Mucosa of rectum (tissue), 2 donors: ENCODE measurements at regions not wholly inside any gene's neighbourhood (a gene's known extent, or its start where the extent isn't known, plus 50 kb on each side); places are given as distances from the start of the nearest gene placed in this dataset.

ENCODE experiments used
- H3K27ac ChIP-seq, 2 donors: one replicate each; pipeline ENCODE4 v1.7.0; 2013; ENCODE audit warnings: inconsistent platforms in 2 of 2, low read depth in 2 of 2, low read length in 2 of 2
- H3K27me3 ChIP-seq, 2 donors: one replicate each; pipeline ENCODE4 v1.7.0; 2013; ENCODE audit warnings: low read length in 2 of 2; ENCODE audit not compliant: control insufficient read depth in 2 of 2, insufficient read depth in 2 of 2
- H3K36me3 ChIP-seq, 2 donors: one replicate each; pipeline ENCODE4 v1.7.0; 2013; ENCODE audit warnings: low read length in 2 of 2; ENCODE audit not compliant: control insufficient read depth in 2 of 2, insufficient read depth in 2 of 2
- H3K4me1 ChIP-seq, 2 donors: one replicate each; pipeline ENCODE4 v1.7.0; 2013; ENCODE audit warnings: low read length in 2 of 2, mild to moderate bottlenecking in 1 of 2; ENCODE audit not compliant: control insufficient read depth in 2 of 2, insufficient read depth in 2 of 2
- H3K4me3 ChIP-seq, 2 donors: one replicate each; pipeline ENCODE4 v1.7.0; 2013; ENCODE audit warnings: low read length in 2 of 2
- H3K9ac ChIP-seq, 2 donors: one replicate each; pipeline ENCODE4 v1.7.0; 2013; ENCODE audit warnings: low read length in 2 of 2, low read depth in 1 of 2, mild to moderate bottlenecking in 1 of 2
- H3K9me3 ChIP-seq, 2 donors: one replicate each; pipeline ENCODE4 v1.7.0; 2013; ENCODE audit warnings: low read length in 2 of 2; ENCODE audit not compliant: control insufficient read depth in 2 of 2
- donor health status: healthy.
- donor health status: Normal muscosa, but diverticular disease.

DNA sequence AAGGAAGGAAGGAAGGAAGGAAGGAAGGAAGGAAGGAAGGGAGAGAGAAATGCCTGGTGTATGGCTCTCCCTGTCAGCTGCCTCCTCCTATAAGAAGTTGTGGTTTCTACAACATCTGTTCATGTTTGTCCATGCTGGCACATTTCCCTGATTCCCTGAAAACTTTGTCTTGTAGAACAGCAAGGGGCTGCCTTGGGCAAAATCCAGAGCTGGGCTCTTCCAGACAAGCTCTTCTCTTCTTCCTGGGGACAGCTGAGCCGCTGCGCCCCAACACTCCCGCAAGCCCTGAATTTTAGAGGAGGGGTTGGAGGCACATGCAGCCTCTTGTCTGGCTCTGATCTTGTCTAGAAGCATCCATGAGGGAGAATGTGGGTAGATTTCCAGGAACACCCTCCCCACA lies 282.0 kb upstream of the ADARB2 start:
- Histone ChIP-seq H3K9me3 (no peaks in the 10 kb centered on the region), H3K36me3 (no peaks in the 10 kb centered on the region), H3K4me1 (no peaks in the 10 kb centered on the region), H3K4me3 (no peak overlapping the region), H3K27me3 (no peaks in the 10 kb centered on the region), H3K27ac (no peak overlapping the region), H3K9ac (no peak overlapping the region)

DNA sequence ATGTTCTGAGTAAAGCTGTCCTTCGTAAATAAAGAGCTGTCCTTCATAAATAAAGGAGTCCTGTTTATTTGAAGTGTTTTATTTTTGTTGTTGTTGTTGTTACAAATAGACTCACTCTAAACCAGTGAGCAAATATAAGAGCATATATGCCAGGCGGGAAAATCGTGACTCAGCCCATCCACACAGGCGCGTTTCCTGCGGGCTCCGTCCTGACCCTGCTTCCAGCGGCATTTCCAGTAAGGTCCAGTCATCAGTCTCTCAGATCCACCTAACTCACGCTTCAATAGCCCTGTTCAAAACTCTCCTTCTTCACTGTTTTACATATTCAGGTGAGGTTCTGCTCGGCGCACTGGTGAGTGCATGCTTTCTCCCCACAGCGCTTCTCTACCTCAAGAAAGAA lies 277.2 kb upstream of the ADARB2 start:
- H3K4me1 ChIP-seq, result no peaks in the 10 kb centered on the region
- H3K4me3 ChIP-seq, result no peak overlapping the region
- no peaks in the 10 kb centered on the region for H3K27me3 ChIP-seq
- H3K36me3 ChIP-seq, result no peaks in the 10 kb centered on the region
- no peaks in the 10 kb centered on the region for H3K9me3 ChIP-seq
- no peak overlapping the region for H3K9ac ChIP-seq
- no peak overlapping the region for H3K27ac ChIP-seq

DNA sequence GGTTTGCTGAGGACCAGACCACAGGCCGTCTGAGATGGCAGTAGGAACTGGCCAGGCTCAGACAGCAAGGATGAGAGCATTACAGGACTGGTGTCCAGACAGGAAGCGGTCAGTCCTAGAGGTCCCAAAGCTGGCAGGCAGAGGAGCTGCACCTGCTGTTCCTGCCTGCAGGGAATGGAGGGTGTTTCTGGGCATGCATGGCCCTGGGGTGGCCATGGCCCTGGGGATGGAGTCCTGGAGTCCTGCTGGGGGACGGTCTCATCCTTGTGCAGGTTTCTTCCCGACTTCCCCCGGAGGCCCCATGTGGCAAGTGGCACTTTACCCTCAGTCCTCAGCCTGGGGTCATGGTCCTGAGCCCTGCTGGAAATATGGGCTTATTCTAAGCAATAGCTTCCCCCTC lies 274.9 kb upstream of the ADARB2 start:
- Histone ChIP-seq H3K4me1 (no peaks in the 10 kb centered on the region), H3K27me3 (no peaks in the 10 kb centered on the region), H3K36me3 (no peaks in the 10 kb centered on the region), H3K4me3 (no peak overlapping the region), H3K27ac (no peak overlapping the region), H3K9ac (no peak overlapping the region), H3K9me3 (peaks cover 5 to 6% of the 10 kb centered on the region in 2 donors)

DNA sequence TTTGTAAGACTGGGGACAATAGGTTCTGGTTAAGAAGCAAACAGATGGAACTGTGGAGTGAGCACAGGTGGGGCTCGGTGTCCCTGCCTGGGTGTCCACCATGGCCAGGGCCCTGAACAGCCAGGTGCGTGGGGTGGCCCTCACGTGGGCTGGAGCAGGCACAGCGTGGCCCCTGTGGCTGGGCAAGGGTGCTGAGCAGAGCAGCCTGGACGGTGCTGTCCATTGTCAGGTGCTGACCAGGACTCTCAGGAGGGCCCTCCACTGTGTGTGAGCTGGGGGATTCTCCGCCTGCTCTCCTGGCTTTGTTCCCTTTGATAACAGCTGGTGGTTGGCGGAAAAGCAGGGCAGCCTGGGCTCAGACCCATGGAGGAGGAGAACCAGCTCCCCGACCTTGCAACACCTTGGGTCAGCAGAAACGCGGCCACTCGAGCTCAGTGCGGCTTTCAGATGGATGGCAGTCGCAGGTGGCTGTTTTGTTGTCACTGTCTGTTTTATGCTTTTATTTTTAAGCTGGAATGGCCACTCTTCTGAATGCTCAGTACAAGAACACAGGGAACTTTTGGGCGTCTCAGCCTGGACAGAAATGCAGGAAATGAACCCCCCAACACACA lies 273.9 kb upstream of the ADARB2 start:
- H3K36me3 ChIP-seq, result no peaks in the 10 kb centered on the region
- H3K4me3 ChIP-seq, result no peak overlapping the region
- peaks cover 5 to 6% of the 10 kb centered on the region in 2 donors for H3K9me3 ChIP-seq

DNA sequence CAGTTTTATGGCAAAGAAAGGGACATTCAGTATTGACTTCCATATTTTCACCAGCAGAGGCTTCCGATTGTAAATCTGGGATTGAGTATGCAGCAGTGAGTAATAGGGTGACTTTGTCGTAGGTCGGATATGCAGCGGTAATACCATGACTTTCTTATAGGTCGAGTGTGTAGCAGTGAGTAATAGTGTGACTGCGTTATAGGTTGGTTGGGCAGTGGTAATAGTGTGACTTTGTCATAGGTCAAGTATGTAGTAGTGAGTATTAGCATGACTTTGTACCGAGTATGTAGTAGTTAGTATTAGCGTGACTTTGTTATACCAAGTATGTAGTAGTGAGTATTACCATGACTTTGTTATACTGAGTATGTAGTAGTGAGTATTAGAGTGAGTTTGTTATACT lies 268.2 kb upstream of the ADARB2 start:
- H3K27me3 ChIP-seq, result no peaks in the 10 kb centered on the region
- H3K4me1 ChIP-seq, result no peaks in the 10 kb centered on the region
- H3K36me3 ChIP-seq, result no peaks in the 10 kb centered on the region
- H3K9me3 ChIP-seq, result peaks cover 6 to 8% of the 10 kb centered on the region in 2 donors
- H3K9ac ChIP-seq, result no peak overlapping the region
- H3K4me3 ChIP-seq, result no peak overlapping the region
- H3K27ac ChIP-seq, result no peak overlapping the region

More for the DNA sequence above, 273.9 kb upstream of the ADARB2 start:
- H3K27me3 ChIP-seq, result no peaks in the 10 kb centered on the region
- H3K9ac ChIP-seq, result no peak overlapping the region
- H3K27ac ChIP-seq, result no peak overlapping the region
- no peaks in the 10 kb centered on the region for H3K4me1 ChIP-seq

DNA sequence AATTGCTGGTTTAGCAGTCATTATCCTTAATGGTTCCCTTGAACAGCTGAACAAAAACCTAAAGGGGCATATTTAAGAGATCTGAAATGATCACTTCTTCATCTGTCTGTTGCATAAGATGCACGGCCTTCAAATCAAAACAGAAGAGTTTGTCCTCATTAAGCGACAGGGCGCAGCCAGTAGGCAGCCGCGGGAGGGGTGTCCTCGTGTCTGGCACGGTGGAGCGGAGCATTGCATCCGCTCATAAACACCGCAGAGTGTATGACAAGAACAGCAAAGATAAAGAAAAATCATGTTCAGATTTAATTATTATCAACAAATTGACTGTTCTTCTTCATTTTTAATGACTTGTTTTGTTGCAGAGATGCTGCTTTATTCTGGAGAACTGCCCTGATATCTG lies 255.6 kb upstream of the ADARB2 start:
- no peaks in the 10 kb centered on the region for H3K4me1 ChIP-seq
- no peak overlapping the region for H3K27ac ChIP-seq
- H3K9ac ChIP-seq, result no peak overlapping the region
- no peaks in the 10 kb centered on the region for H3K36me3 ChIP-seq
- H3K9me3 ChIP-seq, result peaks cover 0 to 7% of the 10 kb centered on the region in 2 donors
- H3K27me3 ChIP-seq, result no peaks in the 10 kb centered on the region
- no peak overlapping the region for H3K4me3 ChIP-seq

DNA sequence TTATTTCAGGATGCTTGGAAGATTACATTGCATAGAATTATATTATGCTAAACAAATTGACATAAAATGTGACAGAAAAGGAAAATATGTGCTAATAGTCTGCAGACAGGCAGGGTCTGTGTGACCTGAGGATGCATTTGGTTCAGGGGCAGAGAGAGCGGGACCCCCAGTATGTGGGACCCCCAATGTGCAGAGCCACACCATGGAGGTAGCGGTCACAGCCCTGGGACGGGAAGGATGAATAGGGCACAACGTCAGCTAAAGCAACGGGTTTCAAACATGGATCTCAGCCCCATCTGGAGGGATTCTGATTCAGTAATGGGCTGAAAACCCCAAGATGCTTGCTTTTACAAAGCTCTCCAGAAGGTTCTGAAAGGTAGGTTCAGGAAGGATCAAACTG lies 251.8 kb upstream of the ADARB2 start:
- H3K27ac ChIP-seq, result no peak overlapping the region
- no peak overlapping the region for H3K4me3 ChIP-seq
- H3K36me3 ChIP-seq, result no peaks in the 10 kb centered on the region
- no peak overlapping the region for H3K9ac ChIP-seq
- H3K4me1 ChIP-seq, result no peaks in the 10 kb centered on the region
- H3K9me3 ChIP-seq, result peaks cover 3 to 4% of the 10 kb centered on the region in 2 donors
- H3K27me3 ChIP-seq, result no peaks in the 10 kb centered on the region

DNA sequence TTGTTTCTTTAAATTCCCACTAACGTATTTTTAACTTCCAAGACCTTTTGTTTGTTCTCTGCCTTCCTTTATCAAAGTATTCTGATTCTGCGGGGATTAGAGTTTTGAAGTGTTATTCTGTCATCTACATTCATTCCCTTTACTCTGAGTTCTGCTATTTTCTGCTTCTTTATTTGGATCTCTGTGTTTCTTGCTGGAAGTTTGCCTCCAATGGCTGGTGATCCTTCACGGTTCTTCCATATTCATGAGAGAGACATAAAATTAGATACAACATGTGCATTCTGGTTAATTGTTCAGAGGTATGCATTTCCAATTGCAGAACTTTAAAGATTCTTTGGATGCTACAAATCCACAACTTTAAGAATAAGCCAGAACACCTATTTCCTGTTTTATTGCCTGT lies 244.7 kb upstream of the ADARB2 start:
- Histone ChIP-seq H3K9ac (no peak overlapping the region), H3K27me3 (no peaks in the 10 kb centered on the region), H3K9me3 (peaks cover 0 to 7% of the 10 kb centered on the region in 2 donors), H3K4me3 (no peak overlapping the region), H3K4me1 (no peaks in the 10 kb centered on the region), H3K27ac (no peak overlapping the region), H3K36me3 (no peaks in the 10 kb centered on the region)

DNA sequence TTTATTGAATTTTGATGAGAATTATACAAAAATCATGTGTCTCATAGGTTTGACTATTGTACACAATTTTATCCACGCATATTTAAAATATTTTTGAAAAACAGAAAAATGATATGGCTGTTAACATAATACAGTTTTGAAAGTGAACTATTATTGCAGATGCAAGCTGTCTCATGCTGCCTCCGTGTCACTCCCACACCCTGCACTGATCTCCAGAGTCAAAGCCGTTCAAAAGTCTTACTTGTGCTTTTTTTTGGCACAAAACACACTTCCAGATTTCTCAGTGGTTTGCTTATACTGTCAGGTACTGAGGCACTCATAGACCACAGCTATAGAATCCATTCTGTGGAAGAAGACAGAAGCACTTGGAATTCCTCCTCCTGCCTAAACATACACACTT lies 243.1 kb upstream of the ADARB2 start:
- Histone ChIP-seq H3K4me1 (no peaks in the 10 kb centered on the region), H3K4me3 (no peak overlapping the region), H3K27me3 (no peaks in the 10 kb centered on the region), H3K36me3 (no peaks in the 10 kb centered on the region), H3K27ac (no peak overlapping the region), H3K9ac (no peak overlapping the region), H3K9me3 (peaks cover 0 to 7% of the 10 kb centered on the region in 2 donors)

DNA sequence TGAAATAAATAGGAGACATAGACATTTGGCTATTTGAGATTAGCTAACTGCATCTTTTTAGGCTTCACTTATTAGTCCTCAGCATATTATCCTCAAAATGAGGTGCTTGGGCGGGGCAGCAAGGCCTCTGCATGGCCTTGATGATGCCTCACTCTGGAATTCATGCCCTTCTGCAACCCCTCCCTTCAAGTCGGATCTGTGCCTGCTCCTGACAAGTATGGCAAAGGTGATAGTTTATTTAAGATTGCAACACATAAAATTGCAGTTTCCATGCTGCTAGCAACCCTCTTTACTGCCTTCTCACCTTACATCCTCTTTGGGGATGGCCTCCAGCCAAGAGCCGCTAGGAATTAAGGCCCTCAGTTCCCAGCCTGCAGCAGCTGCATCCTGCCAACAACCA lies 241.3 kb upstream of the ADARB2 start:
- no peaks in the 10 kb centered on the region for H3K4me1 ChIP-seq
- no peak overlapping the region for H3K9ac ChIP-seq
- no peak overlapping the region for H3K27ac ChIP-seq
- H3K4me3 ChIP-seq, result no peak overlapping the region
- H3K9me3 ChIP-seq, result peaks cover 0 to 3% of the 10 kb centered on the region in 2 donors
- H3K27me3 ChIP-seq, result no peaks in the 10 kb centered on the region
- no peaks in the 10 kb centered on the region for H3K36me3 ChIP-seq

DNA sequence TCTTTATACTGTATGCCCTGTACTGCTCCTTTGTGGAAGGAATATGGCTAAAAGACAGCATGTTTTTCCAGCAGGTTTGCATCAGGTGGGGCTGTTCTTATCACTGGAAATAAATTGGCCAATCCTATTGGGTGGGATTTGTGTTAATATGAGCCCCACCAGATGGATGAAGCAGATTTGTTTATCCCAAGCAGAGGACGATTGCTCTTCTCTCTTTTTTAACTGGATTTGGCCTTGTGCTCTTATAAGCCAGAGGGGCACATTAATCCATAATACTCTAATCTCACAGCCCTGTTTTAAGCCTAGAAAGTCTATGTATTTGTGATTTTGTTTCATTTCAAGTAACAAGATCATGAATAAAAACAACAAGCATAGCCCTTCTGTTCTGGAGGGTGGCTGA lies 240.1 kb upstream of the ADARB2 start:
- Histone ChIP-seq H3K27me3 (no peaks in the 10 kb centered on the region), H3K36me3 (no peaks in the 10 kb centered on the region), H3K4me1 (no peaks in the 10 kb centered on the region), H3K27ac (no peak overlapping the region), H3K9me3 (peaks cover 0 to 5% of the 10 kb centered on the region in 2 donors), H3K9ac (no peak overlapping the region), H3K4me3 (no peak overlapping the region)
